Fibroblast of peridontal ligament (primary cell): ENCODE measurements at regions not wholly inside any gene's neighbourhood (a gene's known extent, or its start where the extent isn't known, plus 50 kb on each side); places are given as distances from the start of the nearest gene placed in this dataset.

Experiments
- DNase-seq: peaks from one replicate; pipeline ENCODE4 v3.0.0-alpha.2; 2010; ENCODE audit errors: extremely low read depth

- DNase-seq, result no peak
Observed at GRCh38 chr5:20554001-20554400, 566.0 kb upstream of the CDH18 start.

GRCh38 chr5:20537911-20538703, 550.1 kb upstream of the CDH18 start:
- no peak for DNase-seq

GRCh38 chr5:20536813-20537212, 548.8 kb upstream of the CDH18 start:
- no peak for DNase-seq

DNA sequence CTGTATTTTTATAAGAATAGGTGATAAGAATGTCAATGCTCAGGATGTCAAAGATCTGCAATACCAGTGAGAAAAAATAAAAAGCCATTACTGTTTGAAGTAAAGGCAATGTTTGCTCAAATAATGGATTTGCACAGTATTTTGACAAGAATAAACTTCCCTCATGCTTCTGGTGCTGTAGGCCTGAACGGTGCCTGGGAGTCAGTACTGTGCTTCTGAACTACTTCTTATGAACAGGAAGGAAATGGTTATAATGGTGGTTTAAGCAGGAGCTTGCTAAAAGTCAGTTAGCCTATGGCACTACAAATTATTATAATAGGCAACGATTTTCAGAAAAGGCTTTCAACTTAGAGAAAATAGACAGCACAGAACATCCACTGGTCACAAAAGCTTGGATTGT, 548.3 kb upstream of the CDH18 start:
- DNase-seq, result no peak

DNA sequence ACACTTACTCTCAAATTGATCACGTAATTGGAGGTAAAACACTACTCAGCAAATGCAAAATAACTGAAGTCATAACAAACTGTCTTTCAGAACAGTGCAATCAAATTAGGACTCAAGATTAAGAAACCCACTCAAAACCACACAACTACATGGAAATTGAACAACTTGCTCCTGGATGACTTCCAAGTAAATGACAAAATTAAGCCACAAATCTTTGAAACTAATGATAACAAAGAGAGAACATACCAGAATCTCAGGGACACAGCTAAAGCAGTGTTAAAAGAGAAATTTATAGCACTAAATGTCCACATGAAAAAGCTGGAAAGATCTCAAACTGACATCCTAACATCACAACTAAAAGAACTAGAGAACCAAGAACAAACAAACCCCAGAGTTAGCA, 540.5 kb upstream of the CDH18 start:
- DNase-seq, result no peak

- no peak for DNase-seq
Observed at GRCh38 chr5:20524991-20525529, 537.1 kb upstream of the CDH18 start.

GRCh38 chr5:20522905-20523482, 535.0 kb upstream of the CDH18 start:
- DNase-seq, result no peak

DNA sequence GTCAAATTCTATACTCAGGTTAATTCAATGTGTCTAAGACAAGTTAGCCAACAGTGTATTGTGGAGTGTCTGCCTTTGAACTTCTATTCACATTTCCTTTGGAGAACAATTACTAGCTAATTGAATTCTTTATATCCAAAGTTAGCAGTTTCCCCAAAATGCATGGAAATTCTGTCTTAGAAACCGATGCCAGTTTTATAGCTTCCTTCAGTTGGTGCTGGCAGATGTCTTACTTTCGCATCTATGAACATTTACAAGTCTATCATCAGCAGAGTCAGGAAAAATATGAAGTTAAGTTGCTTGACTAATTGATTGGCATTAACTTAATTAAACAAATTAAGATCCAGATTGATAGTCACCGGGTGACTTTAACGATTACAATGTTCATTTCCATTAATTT, 527.6 kb upstream of the CDH18 start:
- DNase-seq, result no peak

DNA sequence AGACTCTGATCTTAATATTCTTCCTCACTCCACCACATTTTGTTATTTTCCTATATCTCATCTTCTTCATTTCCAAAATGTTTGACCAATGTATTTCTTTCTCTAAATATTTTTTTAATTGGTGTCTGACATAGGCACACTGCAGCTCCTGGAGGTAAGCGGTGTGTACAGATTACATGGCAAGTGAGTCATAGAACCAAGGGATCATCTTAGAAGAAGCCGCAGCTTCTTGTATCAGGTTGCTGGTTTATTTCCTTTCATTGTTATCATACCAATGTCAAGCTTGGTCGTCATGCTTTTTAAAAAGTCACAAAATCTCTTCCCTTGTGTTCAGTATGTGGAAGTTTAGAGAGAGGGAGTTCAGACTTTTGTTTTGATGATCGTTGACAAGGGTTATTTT, 526.1 kb upstream of the CDH18 start:
- DNase-seq, result no peak

DNA sequence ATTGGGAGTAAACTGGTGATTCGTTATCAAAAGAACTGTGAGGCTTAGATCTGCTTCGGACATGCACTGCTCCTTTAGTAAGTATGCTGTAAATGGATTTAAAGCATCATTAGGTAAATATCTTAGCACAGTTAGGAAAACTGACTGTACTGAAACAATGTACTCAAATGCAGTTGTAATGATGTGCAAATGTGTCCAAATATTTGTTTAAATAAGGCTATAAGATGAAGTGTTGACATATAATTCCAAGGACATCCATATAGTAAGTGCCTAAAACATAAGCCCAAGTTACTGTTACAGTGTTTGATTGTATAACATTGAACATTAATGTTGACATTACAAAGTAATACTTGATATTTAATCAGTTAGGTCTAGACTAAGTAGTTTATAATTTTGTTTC, 512.5 kb upstream of the CDH18 start:
- no peak for DNase-seq

- DNase-seq, result no peak
Observed at GRCh38 chr5:20498926-20499325, 510.9 kb upstream of the CDH18 start.

DNA sequence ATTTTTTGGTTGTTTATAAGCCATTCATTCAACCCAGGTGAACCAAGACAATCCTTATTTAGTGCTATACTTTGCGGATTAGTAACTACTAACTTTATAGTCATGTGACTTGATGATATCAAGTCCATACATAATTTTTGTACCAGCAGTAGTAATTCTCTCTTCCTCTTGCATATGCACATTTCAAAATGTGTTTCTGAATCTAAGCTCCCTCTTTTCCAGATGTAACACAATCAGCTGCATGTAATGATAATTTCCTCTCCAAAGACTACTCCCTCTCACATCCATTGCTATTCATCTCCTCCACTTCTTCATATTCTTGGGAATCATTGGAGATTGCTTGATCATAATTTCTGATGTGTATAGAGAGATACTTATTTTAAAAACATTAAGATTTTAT, 510.1 kb upstream of the CDH18 start:
- DNase-seq, result no peak

- DNase-seq, result no peak
Observed at GRCh38 chr5:20497356-20497755, 509.4 kb upstream of the CDH18 start.

DNA sequence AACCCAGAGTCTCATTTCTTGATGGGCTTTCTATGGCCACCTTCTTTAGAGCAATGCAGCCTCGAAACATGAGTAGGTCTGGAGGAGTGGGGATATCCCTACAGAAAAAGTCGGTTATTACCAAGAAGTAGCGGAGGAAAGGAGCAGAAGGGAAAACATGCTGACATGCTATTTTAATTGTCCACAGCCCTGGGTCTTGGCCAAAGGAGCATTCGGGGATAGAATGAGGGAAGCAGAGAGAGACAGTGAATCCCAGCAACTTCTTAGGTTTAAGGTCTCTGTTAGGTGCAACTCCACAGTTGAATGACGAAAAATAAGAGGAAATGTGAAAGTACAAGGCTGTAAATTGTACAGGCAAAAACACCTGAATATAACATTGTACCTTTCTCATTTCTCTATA, 506.7 kb upstream of the CDH18 start:
- no peak for DNase-seq

- DNase-seq, result no peak
Observed at GRCh38 chr5:20486826-20487225, 498.8 kb upstream of the CDH18 start.

DNA sequence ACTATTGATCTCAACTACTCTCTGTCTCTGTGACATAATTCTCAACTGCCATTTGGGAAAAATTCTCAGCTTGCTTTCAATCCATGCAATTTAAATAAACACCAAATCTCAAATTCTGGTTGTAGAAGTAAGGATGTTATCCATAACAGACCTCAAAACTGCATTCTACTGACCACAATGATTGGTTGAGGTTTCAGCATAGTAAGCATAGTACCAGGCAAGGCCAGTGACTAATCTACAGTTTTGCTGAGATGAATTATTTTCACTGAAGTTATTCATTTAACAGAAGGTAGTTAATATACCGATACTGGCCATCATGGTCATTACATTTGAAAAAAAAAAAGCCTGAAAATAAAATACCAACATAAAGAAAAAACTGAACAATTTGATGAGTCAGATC, 488.0 kb upstream of the CDH18 start:
- no peak for DNase-seq

- DNase-seq, result no peak
Observed at GRCh38 chr5:20470997-20471396, 483.0 kb upstream of the CDH18 start.

DNA sequence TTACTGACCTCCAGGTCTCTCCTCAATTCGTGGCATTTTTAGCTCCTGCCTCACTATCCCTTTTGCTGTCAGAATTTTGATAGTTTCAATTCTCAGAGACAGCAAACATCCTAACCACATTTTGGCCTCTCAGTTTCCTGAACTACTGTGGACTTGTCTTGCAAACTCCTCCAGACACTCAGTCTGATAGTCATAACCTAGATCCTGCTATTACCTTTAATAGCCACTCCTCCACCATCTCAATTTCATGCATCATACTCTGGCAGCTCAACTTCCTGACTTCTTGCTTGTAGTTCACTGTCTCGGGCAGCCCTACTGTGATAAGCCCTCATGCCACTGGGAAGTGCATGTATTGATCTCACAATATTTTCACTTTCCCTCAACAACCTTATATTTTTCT, 481.8 kb upstream of the CDH18 start:
- DNase-seq, result no peak

DNA sequence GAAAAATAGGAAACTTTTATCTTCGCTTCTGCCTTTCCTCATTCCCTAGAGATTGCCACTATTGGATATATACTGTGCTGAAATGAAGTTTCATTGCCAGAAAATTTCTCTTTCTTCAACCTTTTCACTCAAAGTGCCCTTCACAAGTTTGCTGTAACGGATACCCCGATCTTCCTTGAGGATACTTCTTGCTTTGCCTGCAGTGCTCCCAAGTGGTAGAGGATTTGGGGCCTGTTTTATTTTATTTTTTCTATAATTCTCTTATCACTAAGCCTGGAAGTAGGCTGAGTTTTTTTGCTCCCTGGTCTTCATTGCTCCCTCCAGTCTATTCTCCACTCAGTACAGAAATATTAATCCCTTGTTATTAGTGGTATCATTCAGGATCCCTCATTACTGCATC, 481.4 kb upstream of the CDH18 start:
- DNase-seq, result no peak

- no peak for DNase-seq
Observed at GRCh38 chr5:20466512-20466911, 478.5 kb upstream of the CDH18 start.

DNA sequence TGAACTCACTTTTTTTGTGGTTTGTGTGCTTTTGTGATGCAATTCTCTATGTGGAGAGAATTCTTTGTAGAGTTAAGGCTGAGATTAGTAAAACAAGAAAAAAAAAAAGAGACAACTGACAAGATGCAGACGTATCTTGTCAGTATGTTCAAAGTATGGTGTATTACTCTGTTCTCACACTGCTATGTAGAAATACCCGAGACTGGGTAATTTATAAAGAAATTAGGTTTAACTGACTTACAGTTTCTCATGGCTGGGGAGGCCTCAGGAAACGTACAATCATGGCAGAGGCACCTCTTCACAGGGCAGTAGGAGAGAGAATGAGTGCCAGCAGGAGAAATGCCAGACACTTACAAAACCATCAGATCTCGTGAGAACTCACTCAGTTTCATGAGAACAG, 475.2 kb upstream of the CDH18 start:
- DNase-seq, result no peak

GRCh38 chr5:20446121-20446520, 458.1 kb upstream of the CDH18 start:
- DNase-seq, result no peak

DNA sequence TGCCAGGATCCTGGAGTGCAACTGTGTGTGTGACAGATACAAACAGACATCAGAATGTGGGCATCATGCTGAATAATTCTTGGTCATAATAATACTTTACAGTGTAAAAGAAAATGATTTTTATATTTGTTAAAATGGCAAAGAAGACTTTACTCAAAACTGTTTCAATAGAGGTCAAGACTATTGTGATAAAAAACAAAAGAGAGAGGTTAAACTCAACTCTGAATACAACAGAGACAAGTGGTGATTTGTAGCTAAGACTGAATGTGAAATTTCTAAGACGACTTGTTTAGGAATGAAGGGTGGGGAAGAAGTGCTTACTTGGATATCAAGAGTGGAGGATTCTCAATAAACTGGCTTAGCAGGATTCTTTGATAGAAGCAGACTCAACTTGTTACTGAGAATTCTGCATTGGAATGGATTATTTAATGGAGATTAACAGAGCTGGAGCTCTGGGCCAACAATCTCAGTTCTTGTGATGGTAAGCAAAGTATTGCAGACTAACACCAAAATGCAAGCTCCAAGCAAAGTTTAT, 457.4 kb upstream of the CDH18 start:
- no peak for DNase-seq
